Nephron progenitor cell (in vitro differentiated cells): ENCODE measurements at regions not wholly inside any gene's neighbourhood (a gene's known extent, or its start where the extent isn't known, plus 50 kb on each side); places are given as distances from the start of the nearest gene placed in this dataset.

Source experiments
- DNase-seq: peaks from one replicate; pipeline ENCODE4 v3.0.0; 2021
- H3K27ac Mint-ChIP-seq: 2 replicates; pipeline ENCODE4 v1.8.0; 2021; ENCODE audit warnings: mild to moderate bottlenecking, moderate library complexity, mixed read lengths
- H3K27me3 Mint-ChIP-seq: 2 replicates; pipeline ENCODE4 v1.8.0; 2021; ENCODE audit warnings: mild to moderate bottlenecking, low read depth, mixed read lengths; ENCODE audit not compliant: poor library complexity
- H3K36me3 Mint-ChIP-seq: 2 replicates; pipeline ENCODE4 v1.8.0; 2021; ENCODE audit warnings: low read depth, mixed read lengths
- H3K4me1 Mint-ChIP-seq: 2 replicates; pipeline ENCODE4 v1.8.0; 2021; ENCODE audit warnings: mixed read lengths
- H3K4me3 Mint-ChIP-seq: 2 replicates; pipeline ENCODE4 v1.8.0; 2021; ENCODE audit warnings: mild to moderate bottlenecking, moderate library complexity, mixed read lengths
- H3K9me3 Mint-ChIP-seq: 2 replicates; pipeline ENCODE4 v1.8.0; 2021; ENCODE audit warnings: mild to moderate bottlenecking, moderate library complexity, mixed read lengths
- CTCF ChIP-seq: fragments of 200-600 bp; sonication (generic); IDR thresholded peaks from 2 replicates; pipeline ENCODE4 v1.5.0; 2021; ENCODE audit warnings: antibody characterized with exemption

- TF ChIP-seq CTCF = no peak
- DNase-seq = no peak
Measured at GRCh38 chr9:88742483-88742882, 207.5 kb downstream of the NXNL2 start.

GRCh38 chr9:88742905-88743304 is 207.9 kb downstream of the NXNL2 start:
- H3K27me3 Mint-ChIP-seq = no peaks in the 10 kb centered on the region
- peaks cover 65% of the 10 kb centered on the region for H3K4me1 Mint-ChIP-seq
- no peaks in the 10 kb centered on the region for H3K36me3 Mint-ChIP-seq
- DNase-seq = no peak
- H3K4me3 Mint-ChIP-seq = no peak overlapping the region
- peaks cover 14% of the 10 kb centered on the region for H3K9me3 Mint-ChIP-seq
- TF ChIP-seq CTCF = no peak
- H3K27ac Mint-ChIP-seq = no peak overlapping the region

More at GRCh38 chr9:88742483-88742882, 207.5 kb downstream of the NXNL2 start:
- Mint-ChIP-seq H3K9me3 (peaks cover 14% of the 10 kb centered on the region), H3K27me3 (no peaks in the 10 kb centered on the region), H3K4me3 (no peak overlapping the region), H3K27ac (no peak overlapping the region), H3K36me3 (no peaks in the 10 kb centered on the region), H3K4me1 (peaks cover 61% of the 10 kb centered on the region)

GRCh38 chr9:88745276-88746001 is 210.5 kb downstream of the NXNL2 start:
- Mint-ChIP-seq H3K27ac (peak overlapping the region; percentile 98), H3K36me3 (peaks cover 10% of the 10 kb centered on the region), H3K27me3 (no peaks in the 10 kb centered on the region), H3K9me3 (peaks cover 20% of the 10 kb centered on the region), H3K4me1 (peaks cover 82% of the 10 kb centered on the region), H3K4me3 (no peak overlapping the region)
- no peak for TF ChIP-seq CTCF
- DNase-seq = no peak

- H3K27me3 Mint-ChIP-seq = no peaks in the 10 kb centered on the region
- peak overlapping the region; percentile 45 for H3K4me3 Mint-ChIP-seq
Measured at GRCh38 chr9:88746029-88746742, 211.2 kb downstream of the NXNL2 start.

GRCh38 chr9:88746743-88747398 is 211.9 kb downstream of the NXNL2 start:
- Mint-ChIP-seq H3K27ac (peak overlapping the region; percentile 98), H3K4me3 (peak overlapping the region; percentile 45), H3K9me3 (peaks cover 19% of the 10 kb centered on the region), H3K4me1 (peaks cover 81% of the 10 kb centered on the region), H3K27me3 (no peaks in the 10 kb centered on the region), H3K36me3 (peaks cover 10% of the 10 kb centered on the region)
- no peak for TF ChIP-seq CTCF
- DNase-seq = no peak

More at GRCh38 chr9:88746029-88746742, 211.2 kb downstream of the NXNL2 start:
- no peak for DNase-seq
- Mint-ChIP-seq H3K9me3 (peaks cover 18% of the 10 kb centered on the region), H3K36me3 (peaks cover 10% of the 10 kb centered on the region), H3K27ac (peak overlapping the region; percentile 98), H3K4me1 (peaks cover 82% of the 10 kb centered on the region)
- no peak for TF ChIP-seq CTCF
